ENCODE measurements at regions not wholly inside any gene's neighbourhood (a gene's known extent, or its start where the extent isn't known, plus 50 kb on each side); places are given as distances from the start of the nearest gene placed in this dataset.

- H3K27me3 ChIP-seq (replicated peaks in 1 of 7): peaks cover 0 to 6% (median 0%) of the 10 kb centered on the region in 7 donors
- H3K4me1 ChIP-seq: no peaks in the 10 kb centered on the region
- no peak for TF ChIP-seq CTCF (IDR thresholded peaks at IDR 0.05 in 8 of 11, conservative IDR thresholded peaks at IDR 0.05 in 3 of 11)
- H3K9me3 ChIP-seq: no peaks in the 10 kb centered on the region
- no peaks in the 10 kb centered on the region for H3K36me3 ChIP-seq
- H3K27ac ChIP-seq: no peak overlapping the region
- WGBS, 5 donors: 85 to 90% (median 86%) methylated on average over 7 of the region's 7 CpGs
- no peak for DNase-seq
- intact Hi-C loops (cut with DNase I; ENCODE audit: low total_unique reads): no loop called here
- no peak overlapping the region for H3K4me3 ChIP-seq
These were observed 163.1 kb downstream of the SOD2 start for GRCh38 chr6:159529934-159530333.

- no peak for TF ChIP-seq POLR2AphosphoS5 (IDR thresholded peaks at IDR 0.05)
- TF ChIP-seq POLR2A (IDR thresholded peaks at IDR 0.05): no peak
- TF ChIP-seq CTCF (IDR thresholded peaks at IDR 0.05 in 8 of 11, conservative IDR thresholded peaks at IDR 0.05 in 3 of 11): no peak
- 88 to 100% (median 90%) methylated on average over 1 of the region's 1 CpG for WGBS, 5 donors
- intact Hi-C loops (cut with DNase I; ENCODE audit: low total_unique reads): no loop called here
- Histone ChIP-seq H3K9me3 (no peaks in the 10 kb centered on the region), H3K36me3 (no peaks in the 10 kb centered on the region), H3K27me3 (replicated peaks in 1 of 7) (peaks cover 0 to 10% (median 0%) of the 10 kb centered on the region in 7 donors), H3K27ac (no peak overlapping the region), H3K4me1 (no peaks in the 10 kb centered on the region), H3K4me3 (no peak overlapping the region)
- DNase-seq: no peak
These were observed 165.7 kb downstream of the SOD2 start for GRCh38 chr6:159527351-159527750.

GRCh38 chr6:159525445-159526025 lies 167.5 kb downstream of the SOD2 start:
- Histone ChIP-seq H3K9me3 (no peaks in the 10 kb centered on the region), H3K36me3 (no peaks in the 10 kb centered on the region), H3K27ac (no peak overlapping the region), H3K4me3 (no peak overlapping the region), H3K27me3 (replicated peaks in 1 of 7) (peaks cover 0 to 21% (median 0%) of the 10 kb centered on the region in 7 donors), H3K4me1 (no peaks in the 10 kb centered on the region)
- TF ChIP-seq POLR2AphosphoS5 (IDR thresholded peaks at IDR 0.05): no peak
- no peak for TF ChIP-seq CTCF (IDR thresholded peaks at IDR 0.05 in 8 of 11, conservative IDR thresholded peaks at IDR 0.05 in 3 of 11)
- TF ChIP-seq POLR2A (IDR thresholded peaks at IDR 0.05): no peak
- DNase-seq: no peak
- 50 to 61% (median 56%) methylated on average over 9 of the region's 9 CpGs for WGBS, 5 donors
- intact Hi-C loops (cut with DNase I; ENCODE audit: low total_unique reads): no loop called here

GRCh38 chr6:159522877-159523547 lies 170.0 kb downstream of the SOD2 start:
- 69 to 89% (median 80%) methylated on average over 4 of the region's 4 CpGs for WGBS, 5 donors
- DNase-seq: no peak
- Histone ChIP-seq H3K27ac (no peak overlapping the region), H3K36me3 (no peaks in the 10 kb centered on the region), H3K4me1 (no peaks in the 10 kb centered on the region), H3K9me3 (no peaks in the 10 kb centered on the region), H3K27me3 (replicated peaks in 1 of 7) (peaks cover 0 to 37% (median 4%) of the 10 kb centered on the region in 7 donors), H3K4me3 (no peak overlapping the region)
- intact Hi-C loops (cut with DNase I; ENCODE audit: low total_unique reads): no loop called here
- no peak for TF ChIP-seq POLR2A (IDR thresholded peaks at IDR 0.05)
- TF ChIP-seq CTCF (IDR thresholded peaks at IDR 0.05 in 8 of 11, conservative IDR thresholded peaks at IDR 0.05 in 3 of 11): no peak
- no peak for TF ChIP-seq POLR2AphosphoS5 (IDR thresholded peaks at IDR 0.05)

All from spleen (tissue), 11 donors.